Activated CD8-positive, alpha-beta T cell treated with anti-CD3 and anti-CD28 coated beads, Interleukin-2, amount 10 ng/mL, durations not matched to agents 7 days and 5 days (primary cell): ENCODE measurements at regions not wholly inside any gene's neighbourhood (a gene's known extent, or its start where the extent isn't known, plus 50 kb on each side); places are given as distances from the start of the nearest gene placed in this dataset.

Experiments
- ATAC-seq: fragments of 150-1000 bp; cut with Tn5 transposase; one replicate; pipeline ENCODE4 v1.10.0; 2021; ENCODE audit warnings: moderate library complexity
- CTCF ChIA-PET: fragments of 350-600 bp; sonication (Branson Sonifier 250); formaldehyde crosslinking; loops from one replicate; lab custom pipeline; 2021; ENCODE audit warnings: antibody characterized with exemption; lab: Charles Lee
- POLR2A ChIA-PET: fragments of 350-600 bp; sonication (Branson Sonifier 250); formaldehyde crosslinking; loops from one replicate; lab custom pipeline; 2021; ENCODE audit warnings: antibody characterized with exemption; lab: Charles Lee
- DNase-seq: peaks from one replicate; pipeline ENCODE4 v3.0.0-alpha.2; 2020
- H3K27ac Mint-ChIP-seq: one replicate; pipeline ENCODE4 v1.8.0; 2021; ENCODE audit warnings: mild to moderate bottlenecking, mixed read lengths
- H3K27me3 Mint-ChIP-seq: one replicate; pipeline ENCODE4 v1.8.0; 2021; ENCODE audit warnings: low read depth, mixed read lengths
- H3K36me3 Mint-ChIP-seq: one replicate; pipeline ENCODE4 v1.8.0; 2021; ENCODE audit warnings: low read depth, mixed read lengths
- H3K4me1 Mint-ChIP-seq: one replicate; pipeline ENCODE4 v1.8.0; 2021; ENCODE audit warnings: low read depth, mixed read lengths
- H3K4me3 Mint-ChIP-seq: one replicate; pipeline ENCODE4 v1.8.0; 2021; ENCODE audit warnings: mild to moderate bottlenecking, mixed read lengths
- H3K9me3 Mint-ChIP-seq: one replicate; pipeline ENCODE4 v1.8.0; 2022; ENCODE audit warnings: mixed read lengths; ENCODE audit not compliant: insufficient read depth

GRCh38 chr16:51763072-51763661 lies 612.1 kb upstream of the SALL1 start:
- no peaks in the 10 kb centered on the region for H3K4me1 Mint-ChIP-seq
- no peak overlapping the region for H3K27ac Mint-ChIP-seq
- CTCF ChIA-PET, result no interaction called here
- peaks cover 3% of the 10 kb centered on the region for H3K27me3 Mint-ChIP-seq
- DNase-seq (no peak), ATAC-seq (no peak)
- H3K36me3 Mint-ChIP-seq, result no peaks in the 10 kb centered on the region
- POLR2A ChIA-PET, result no interaction called here
- no peaks in the 10 kb centered on the region for H3K9me3 Mint-ChIP-seq
- no peak overlapping the region for H3K4me3 Mint-ChIP-seq

- no peak overlapping the region for H3K27ac Mint-ChIP-seq
- CTCF ChIA-PET, result interaction anchor here (0.7 kb wide), 1 partner anchor 179 kb away, joined by 3 read pairs; no protein-coding TSS in a partner anchor
Measured at GRCh38 chr16:51762081-51762996, 611.3 kb upstream of the SALL1 start.

GRCh38 chr16:51761001-51761400 lies 609.9 kb upstream of the SALL1 start:
- POLR2A ChIA-PET, result no interaction called here
- CTCF ChIA-PET, result interaction anchor here (1.6 kb wide), 1 partner anchor 13 kb away, joined by 3 read pairs; no protein-coding TSS in a partner anchor
- H3K4me3 Mint-ChIP-seq, result no peak overlapping the region
- H3K27ac Mint-ChIP-seq, result no peak overlapping the region
- DNase-seq, result no peak
- no peaks in the 10 kb centered on the region for H3K4me1 Mint-ChIP-seq
- no peaks in the 10 kb centered on the region for H3K36me3 Mint-ChIP-seq
- no peak for ATAC-seq
- H3K27me3 Mint-ChIP-seq, result peaks cover 3% of the 10 kb centered on the region
- H3K9me3 Mint-ChIP-seq, result no peaks in the 10 kb centered on the region

More at GRCh38 chr16:51762081-51762996, 611.3 kb upstream of the SALL1 start:
- DNase-seq, result peak; percentile 59
- ATAC-seq, result peak; percentile 67
- Mint-ChIP-seq H3K4me1 (no peaks in the 10 kb centered on the region), H3K4me3 (no peak overlapping the region), H3K9me3 (no peaks in the 10 kb centered on the region), H3K27me3 (peaks cover 3% of the 10 kb centered on the region), H3K36me3 (no peaks in the 10 kb centered on the region)
- POLR2A ChIA-PET, result no interaction called here

- POLR2A ChIA-PET, result no interaction called here
- CTCF ChIA-PET, result interaction anchor here (1.6 kb wide), 1 partner anchor 12 kb away, joined by 3 read pairs; no protein-coding TSS in a partner anchor
- ATAC-seq, result no peak
Measured at GRCh38 chr16:51759999-51760398, 608.9 kb upstream of the SALL1 start.

GRCh38 chr16:51759329-51759728 lies 608.3 kb upstream of the SALL1 start:
- ATAC-seq (no peak), DNase-seq (no peak)
- peaks cover 3% of the 10 kb centered on the region for H3K27me3 Mint-ChIP-seq
- no peaks in the 10 kb centered on the region for H3K4me1 Mint-ChIP-seq
- no peaks in the 10 kb centered on the region for H3K36me3 Mint-ChIP-seq
- ChIA-PET CTCF (no interaction called here), POLR2A (no interaction called here)
- H3K9me3 Mint-ChIP-seq, result no peaks in the 10 kb centered on the region
- no peak overlapping the region for H3K27ac Mint-ChIP-seq
- H3K4me3 Mint-ChIP-seq, result no peak overlapping the region

More at GRCh38 chr16:51759999-51760398, 608.9 kb upstream of the SALL1 start:
- no peaks in the 10 kb centered on the region for H3K9me3 Mint-ChIP-seq
- H3K27ac Mint-ChIP-seq, result no peak overlapping the region
- no peaks in the 10 kb centered on the region for H3K36me3 Mint-ChIP-seq
- peaks cover 3% of the 10 kb centered on the region for H3K27me3 Mint-ChIP-seq
- no peak overlapping the region for H3K4me3 Mint-ChIP-seq
- DNase-seq, result no peak
- H3K4me1 Mint-ChIP-seq, result no peaks in the 10 kb centered on the region

GRCh38 chr16:51757921-51758479 lies 606.9 kb upstream of the SALL1 start:
- ATAC-seq, result no peak
- H3K4me1 Mint-ChIP-seq, result no peaks in the 10 kb centered on the region
- H3K27me3 Mint-ChIP-seq, result peaks cover 3% of the 10 kb centered on the region
- no peak overlapping the region for H3K4me3 Mint-ChIP-seq
- ChIA-PET CTCF (no interaction called here), POLR2A (no interaction called here)
- H3K27ac Mint-ChIP-seq, result no peak overlapping the region
- H3K9me3 Mint-ChIP-seq, result no peaks in the 10 kb centered on the region
- no peak for DNase-seq
- H3K36me3 Mint-ChIP-seq, result no peaks in the 10 kb centered on the region

GRCh38 chr16:51757505-51757904 lies 606.4 kb upstream of the SALL1 start:
- Mint-ChIP-seq H3K4me3 (no peak overlapping the region), H3K27me3 (peaks cover 3% of the 10 kb centered on the region), H3K36me3 (no peaks in the 10 kb centered on the region), H3K4me1 (no peaks in the 10 kb centered on the region), H3K9me3 (no peaks in the 10 kb centered on the region), H3K27ac (no peak overlapping the region)
- no peak for DNase-seq
- no peak for ATAC-seq
- ChIA-PET POLR2A (no interaction called here), CTCF (no interaction called here)

- H3K4me3 Mint-ChIP-seq, result no peak overlapping the region
- H3K9me3 Mint-ChIP-seq, result no peaks in the 10 kb centered on the region
- no peaks in the 10 kb centered on the region for H3K36me3 Mint-ChIP-seq
- CTCF ChIA-PET, result no interaction called here
- POLR2A ChIA-PET, result no interaction called here
- ATAC-seq (no peak), DNase-seq (no peak)
- H3K27me3 Mint-ChIP-seq, result peaks cover 1% of the 10 kb centered on the region
- H3K4me1 Mint-ChIP-seq, result no peaks in the 10 kb centered on the region
- H3K27ac Mint-ChIP-seq, result no peak overlapping the region
Measured at GRCh38 chr16:51757124-51757470, 606.0 kb upstream of the SALL1 start.

GRCh38 chr16:51756447-51757123 lies 605.5 kb upstream of the SALL1 start:
- CTCF ChIA-PET, result no interaction called here
- DNase-seq (no peak), ATAC-seq (no peak)
- Mint-ChIP-seq H3K4me3 (no peak overlapping the region), H3K27ac (no peak overlapping the region), H3K9me3 (no peaks in the 10 kb centered on the region), H3K27me3 (no peaks in the 10 kb centered on the region), H3K36me3 (no peaks in the 10 kb centered on the region), H3K4me1 (no peaks in the 10 kb centered on the region)
- POLR2A ChIA-PET, result no interaction called here

- Mint-ChIP-seq H3K9me3 (no peaks in the 10 kb centered on the region), H3K4me3 (no peak overlapping the region), H3K36me3 (no peaks in the 10 kb centered on the region), H3K27me3 (no peaks in the 10 kb centered on the region), H3K27ac (no peak overlapping the region), H3K4me1 (no peaks in the 10 kb centered on the region)
- POLR2A ChIA-PET, result no interaction called here
- CTCF ChIA-PET, result no interaction called here
- DNase-seq, result no peak
- ATAC-seq, result no peak
Measured at GRCh38 chr16:51755577-51756355, 604.7 kb upstream of the SALL1 start.

- Mint-ChIP-seq H3K4me3 (no peak overlapping the region), H3K27ac (no peak overlapping the region), H3K9me3 (no peaks in the 10 kb centered on the region), H3K27me3 (no peaks in the 10 kb centered on the region), H3K36me3 (no peaks in the 10 kb centered on the region), H3K4me1 (no peaks in the 10 kb centered on the region)
- DNase-seq, result no peak
- ChIA-PET POLR2A (no interaction called here), CTCF (no interaction called here)
- ATAC-seq, result no peak
Measured at GRCh38 chr16:51755039-51755501, 604.0 kb upstream of the SALL1 start.
